GM19240 (cell line): ENCODE measurements at regions not wholly inside any gene's neighbourhood (a gene's known extent, or its start where the extent isn't known, plus 50 kb on each side); places are given as distances from the start of the nearest gene placed in this dataset.
"Not testable (repeated sequence)": the region's sequence is repeated elsewhere in the genome, so short reads cannot be mapped to it uniquely, and the experiment has no call there.

Source experiments
- DNase-seq: peaks from one replicate; pipeline ENCODE4 v3.0.0; 2011; ENCODE audit warnings: low spot score; ENCODE audit not compliant: insufficient read length

GRCh38 chr11:81772166-81772565, 961.5 kb downstream of the FAM181B start:
- DNase-seq = no peak

GRCh38 chr11:81769906-81770305, 963.8 kb downstream of the FAM181B start:
- not testable (repeated sequence) for DNase-seq

DNA sequence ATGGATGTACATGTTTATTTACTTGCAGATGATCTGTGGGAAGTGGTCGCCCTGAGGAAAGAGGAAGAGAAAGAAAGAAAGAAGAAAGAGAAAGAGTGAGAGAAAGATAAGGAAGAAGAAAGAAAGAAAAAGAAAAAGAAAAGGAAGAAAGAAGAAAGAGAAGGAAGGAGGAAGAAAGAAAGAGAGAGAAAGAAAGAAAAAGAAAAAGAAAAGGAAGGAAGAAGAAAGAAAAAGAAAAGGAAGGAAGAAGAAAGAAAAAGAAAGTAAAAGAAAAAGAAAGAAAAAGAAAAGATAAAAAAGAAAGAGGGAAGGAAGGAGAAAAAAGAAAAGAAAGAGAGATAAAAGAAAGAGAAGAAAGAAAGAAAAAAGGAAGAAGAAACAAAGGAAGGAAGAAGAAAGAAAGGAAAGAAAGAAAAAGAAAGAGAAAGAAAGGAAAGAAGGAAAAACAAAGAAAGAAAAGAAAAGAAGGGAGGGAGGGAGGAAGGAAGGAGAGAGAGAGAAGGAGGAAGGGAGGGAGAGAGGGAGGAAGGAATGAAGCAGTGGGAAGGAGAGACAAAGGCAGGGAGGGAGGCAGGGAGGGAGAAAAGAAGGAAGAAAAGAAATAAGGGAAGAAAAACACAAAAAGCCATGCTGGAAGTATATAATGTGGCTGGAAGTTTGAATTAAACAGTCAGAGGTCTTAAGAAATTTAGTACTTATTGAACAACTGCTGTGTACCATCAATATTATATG, 976.6 kb downstream of the FAM181B start:
- no peak for DNase-seq

DNA sequence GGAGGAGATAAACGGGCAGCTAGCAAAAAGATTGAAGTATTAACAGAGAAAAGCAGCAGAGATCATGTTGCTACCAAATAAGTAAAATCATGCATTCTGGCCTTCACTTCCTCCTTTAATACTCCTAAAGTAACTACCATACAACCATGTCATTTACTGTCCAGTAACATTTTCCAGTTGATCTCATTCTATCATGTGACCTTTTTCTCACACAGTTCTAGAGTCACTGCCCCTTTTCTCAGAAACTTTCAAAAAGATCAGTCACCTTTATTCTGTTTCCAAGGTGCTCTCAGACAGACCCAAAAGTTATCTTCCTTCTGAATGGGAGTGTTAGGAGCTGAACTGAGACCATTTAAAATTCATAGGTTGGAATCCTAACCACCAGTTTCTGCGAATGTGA, 984.4 kb downstream of the FAM181B start:
- no peak for DNase-seq

DNA sequence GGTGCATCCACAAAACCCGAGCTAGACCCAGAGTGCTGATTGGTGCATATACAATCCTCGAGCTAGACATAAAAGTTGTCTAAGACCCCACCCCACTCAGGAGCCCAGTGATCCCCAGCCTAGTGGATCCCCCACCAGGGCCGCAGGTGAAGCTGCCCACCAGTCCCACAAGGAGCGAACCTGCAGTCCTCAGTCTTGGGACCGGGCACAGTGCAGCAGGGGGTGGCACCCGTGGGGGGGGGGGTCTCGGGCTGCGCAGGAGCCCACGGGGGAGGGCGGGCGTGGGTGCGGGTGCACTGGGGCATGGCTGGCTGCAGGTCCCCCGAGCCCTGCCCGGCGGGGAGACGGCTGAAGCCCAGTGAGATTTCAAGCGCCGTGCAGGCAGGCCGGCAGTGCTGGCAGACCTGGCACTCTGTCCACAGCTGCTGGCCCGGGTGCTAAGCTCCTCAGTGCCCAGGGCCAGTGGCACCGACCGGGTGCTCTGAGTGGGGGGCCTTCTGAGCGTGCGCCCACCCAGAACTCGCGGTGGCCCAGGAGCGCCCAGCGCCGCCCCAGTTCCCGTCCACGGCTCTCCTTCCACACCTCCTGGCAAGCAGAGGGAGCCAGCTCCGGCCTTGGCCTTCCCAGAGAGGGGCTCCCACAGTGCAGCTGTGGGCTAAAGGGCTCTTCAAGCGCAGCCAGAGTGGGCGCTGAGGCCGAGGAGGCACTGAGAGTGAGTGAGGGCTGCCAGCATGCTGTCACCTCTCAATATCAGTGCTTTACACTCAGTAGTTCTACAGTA, 989.1 kb downstream of the FAM181B start:
- DNase-seq = no peak

- no peak for DNase-seq
These were observed 1008.0 kb downstream of the FAM181B start for GRCh38 chr11:81725701-81726100.

DNA sequence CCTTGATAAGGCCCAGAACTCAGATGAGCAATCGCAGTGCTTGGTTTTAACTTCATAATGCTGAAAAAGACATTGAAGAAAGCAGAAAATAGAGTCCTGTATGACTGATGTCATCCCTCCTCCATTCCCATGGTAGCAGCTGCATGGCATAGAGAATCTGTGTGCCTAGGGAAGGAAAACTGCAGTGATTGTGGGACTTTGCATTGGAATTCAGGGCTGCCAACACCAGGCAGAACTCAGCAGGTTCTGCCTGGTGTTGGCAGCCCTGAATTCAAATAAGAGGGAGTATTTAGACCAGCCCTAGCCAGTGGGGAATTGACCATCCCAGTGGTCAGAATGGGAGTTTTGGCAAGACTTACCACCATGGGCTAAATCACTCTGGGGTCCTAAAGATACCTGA, 1016.0 kb downstream of the FAM181B start:
- no peak for DNase-seq

- no peak for DNase-seq
These were observed 1025.8 kb downstream of the FAM181B start for GRCh38 chr11:81707881-81708280.

DNA sequence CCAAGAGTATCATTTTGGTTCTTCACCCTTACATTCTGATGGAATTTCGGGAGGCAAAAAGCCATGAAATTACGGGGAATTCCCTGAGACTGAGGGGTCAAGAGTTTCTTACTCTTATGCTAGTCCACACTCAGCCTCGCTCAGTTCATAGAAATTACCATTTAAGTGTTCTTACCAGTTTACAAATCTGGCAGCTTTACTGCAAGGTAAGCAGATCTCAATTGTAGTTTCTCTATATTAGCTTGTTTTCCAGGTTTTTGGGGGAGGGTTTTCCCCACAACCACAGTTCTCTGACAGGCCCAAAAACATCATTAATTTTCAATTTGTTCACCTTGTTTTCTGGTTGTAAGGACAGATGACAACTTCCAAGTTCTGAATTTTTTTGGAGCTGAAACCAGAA, 1028.4 kb downstream of the FAM181B start:
- no peak for DNase-seq

- no peak for DNase-seq
These were observed 1033.6 kb downstream of the FAM181B start for GRCh38 chr11:81700076-81700475.

DNA sequence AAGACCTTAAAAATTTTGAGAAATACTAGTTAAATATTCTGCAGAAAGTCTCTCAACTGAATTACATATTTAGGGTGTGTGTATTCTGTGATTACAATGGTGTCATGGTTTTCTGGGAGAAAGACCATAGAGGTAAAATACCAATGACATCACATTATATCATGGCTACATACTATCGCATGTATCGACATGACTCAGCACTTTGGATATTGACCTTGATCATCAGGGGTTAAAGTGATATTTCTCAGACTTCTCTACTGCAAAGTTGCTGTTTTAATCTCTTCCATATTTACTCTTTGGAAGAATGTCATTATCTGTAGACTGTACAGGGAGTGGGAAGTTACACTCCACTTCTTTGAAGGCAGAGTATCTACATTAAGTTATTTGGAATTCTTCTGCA, 1046.6 kb downstream of the FAM181B start:
- DNase-seq = no peak

- DNase-seq = no peak
These were observed 1059.5 kb downstream of the FAM181B start for GRCh38 chr11:81674211-81674610.

- DNase-seq = no peak
These were observed 1060.7 kb downstream of the FAM181B start for GRCh38 chr11:81673001-81673400.

GRCh38 chr11:81669935-81670543, 1063.6 kb downstream of the FAM181B start:
- no peak for DNase-seq

DNA sequence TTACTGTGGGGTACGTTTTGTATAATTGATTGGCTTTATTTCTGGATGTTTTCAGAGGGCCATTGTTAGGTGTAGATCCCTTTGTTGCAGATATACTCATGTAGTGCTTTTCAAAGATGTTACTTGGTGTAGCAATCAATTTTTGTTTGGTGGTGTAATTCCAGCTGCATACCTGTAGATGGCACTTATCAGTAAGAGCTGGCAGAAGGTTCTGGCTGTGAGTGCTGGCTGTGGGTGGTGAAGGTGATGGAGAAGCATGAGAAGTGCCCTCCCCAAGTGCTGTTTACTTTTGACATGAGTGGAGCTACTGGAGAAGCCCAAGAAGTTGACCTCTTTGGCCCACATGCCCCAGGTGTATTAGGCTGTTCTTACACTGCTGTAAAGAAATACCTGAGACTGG, 1074.9 kb downstream of the FAM181B start:
- DNase-seq = no peak

DNA sequence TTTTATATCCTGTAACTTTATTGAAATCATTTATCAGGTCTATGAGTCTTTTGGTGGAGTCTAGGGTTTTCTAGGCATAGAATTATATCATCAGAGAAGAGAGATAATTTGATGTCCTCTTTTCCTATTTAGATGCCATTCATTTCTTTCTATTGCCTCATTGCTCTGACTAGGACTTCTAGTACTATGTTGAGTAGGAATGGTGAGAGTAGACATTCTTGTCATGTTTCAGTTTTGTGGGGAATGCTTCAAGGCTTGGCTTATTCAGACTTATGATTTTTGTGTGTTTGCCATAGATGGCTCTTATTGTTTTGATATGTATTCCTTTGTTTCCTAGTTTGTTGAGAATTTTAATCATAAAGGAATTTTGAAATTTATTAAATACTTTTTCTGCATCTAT, 1078.3 kb downstream of the FAM181B start:
- no peak for DNase-seq

DNA sequence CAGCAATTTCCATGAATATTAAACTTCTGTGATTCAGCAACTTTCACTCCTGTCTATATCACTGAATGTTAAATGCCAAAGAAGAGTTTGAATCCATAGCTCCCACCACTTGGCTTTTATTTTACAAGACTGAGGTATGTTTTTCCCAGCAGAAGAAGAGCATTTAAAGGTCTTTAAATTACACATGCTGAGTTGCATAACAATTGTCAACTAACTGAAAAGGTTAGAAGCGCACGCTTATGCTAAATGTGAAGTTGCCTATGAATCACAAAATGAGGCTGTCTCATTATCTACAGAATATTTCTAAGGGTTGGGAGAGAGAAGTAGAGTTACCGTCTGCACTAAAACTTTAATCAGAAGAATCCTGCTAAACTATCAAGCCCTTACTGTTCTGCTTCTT, 1086.3 kb downstream of the FAM181B start:
- no peak for DNase-seq

- DNase-seq = peak; percentile 0
These were observed 1089.3 kb downstream of the FAM181B start for GRCh38 chr11:81644239-81644840.

GRCh38 chr11:81634483-81634882, 1099.2 kb downstream of the FAM181B start:
- DNase-seq = no peak

DNA sequence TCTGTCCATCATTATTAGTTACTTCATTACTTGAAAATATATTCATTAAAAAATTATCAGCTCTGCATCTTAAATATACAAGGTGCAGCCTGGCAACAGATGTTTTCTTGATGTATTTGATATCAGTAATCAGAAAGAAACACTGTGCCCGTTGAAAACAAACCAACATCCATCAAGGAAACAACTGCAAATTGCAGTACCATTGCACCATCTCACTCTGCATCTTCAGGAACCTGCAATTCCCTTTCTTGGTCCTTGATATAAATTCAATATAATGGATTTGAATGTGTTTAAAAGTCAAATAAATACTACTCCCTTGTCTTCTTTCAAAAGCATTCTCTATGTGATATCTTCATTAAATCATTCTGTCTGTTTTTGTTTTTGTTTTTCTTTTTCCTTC, 1131.2 kb downstream of the FAM181B start:
- DNase-seq = no peak

GRCh38 chr11:81596704-81597103, 1137.0 kb downstream of the FAM181B start:
- no peak for DNase-seq

DNA sequence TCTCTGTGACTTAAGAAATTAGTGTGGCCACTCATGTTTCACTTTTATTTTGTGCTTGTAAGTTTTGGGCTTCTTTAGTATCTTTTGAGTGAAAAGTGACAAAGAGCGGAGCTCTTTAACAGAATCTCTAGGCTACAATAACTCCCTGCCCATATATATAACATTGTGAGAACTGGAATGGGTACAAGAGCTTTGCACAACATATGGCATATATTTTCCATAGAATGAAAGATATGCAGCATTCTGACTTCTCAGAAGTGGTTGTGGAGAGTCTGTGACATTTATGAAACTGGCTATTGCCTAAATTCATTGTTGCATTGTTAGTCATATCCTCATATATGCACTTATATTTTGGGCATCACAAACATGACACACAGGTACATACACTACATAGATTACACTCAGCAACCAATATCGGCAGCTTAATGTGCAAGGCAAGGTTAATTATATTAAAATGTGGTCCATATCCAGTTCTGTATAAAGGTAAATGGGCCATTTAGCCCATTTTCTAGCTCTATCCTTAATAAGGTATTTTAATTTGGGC, 1148.2 kb downstream of the FAM181B start:
- no peak for DNase-seq
